ENCODE measurements at regions not wholly inside any gene's neighbourhood (a gene's known extent, or its start where the extent isn't known, plus 50 kb on each side); places are given as distances from the start of the nearest gene placed in this dataset.

DNA sequence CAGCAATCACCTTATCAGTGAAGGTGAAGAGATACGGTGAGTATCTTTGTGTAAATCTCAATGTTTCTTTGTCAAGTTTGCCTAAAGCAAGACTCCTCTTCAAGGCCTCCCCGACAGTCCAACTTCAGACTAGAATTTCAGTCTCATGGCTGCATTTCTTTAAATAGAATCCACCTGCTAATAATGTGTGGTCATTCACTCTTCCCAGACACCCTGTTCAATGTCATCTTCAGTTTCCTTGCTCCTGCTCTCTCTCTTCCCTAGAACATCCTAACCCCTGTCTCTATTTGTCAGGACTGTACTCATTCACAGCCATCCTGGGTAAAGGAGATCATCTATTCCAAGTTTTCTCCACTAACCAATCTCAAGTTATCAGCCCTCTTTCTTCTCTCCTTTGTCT, 267.3 kb downstream of the EN1 start:
- TF ChIP-seq, protein P1, sequence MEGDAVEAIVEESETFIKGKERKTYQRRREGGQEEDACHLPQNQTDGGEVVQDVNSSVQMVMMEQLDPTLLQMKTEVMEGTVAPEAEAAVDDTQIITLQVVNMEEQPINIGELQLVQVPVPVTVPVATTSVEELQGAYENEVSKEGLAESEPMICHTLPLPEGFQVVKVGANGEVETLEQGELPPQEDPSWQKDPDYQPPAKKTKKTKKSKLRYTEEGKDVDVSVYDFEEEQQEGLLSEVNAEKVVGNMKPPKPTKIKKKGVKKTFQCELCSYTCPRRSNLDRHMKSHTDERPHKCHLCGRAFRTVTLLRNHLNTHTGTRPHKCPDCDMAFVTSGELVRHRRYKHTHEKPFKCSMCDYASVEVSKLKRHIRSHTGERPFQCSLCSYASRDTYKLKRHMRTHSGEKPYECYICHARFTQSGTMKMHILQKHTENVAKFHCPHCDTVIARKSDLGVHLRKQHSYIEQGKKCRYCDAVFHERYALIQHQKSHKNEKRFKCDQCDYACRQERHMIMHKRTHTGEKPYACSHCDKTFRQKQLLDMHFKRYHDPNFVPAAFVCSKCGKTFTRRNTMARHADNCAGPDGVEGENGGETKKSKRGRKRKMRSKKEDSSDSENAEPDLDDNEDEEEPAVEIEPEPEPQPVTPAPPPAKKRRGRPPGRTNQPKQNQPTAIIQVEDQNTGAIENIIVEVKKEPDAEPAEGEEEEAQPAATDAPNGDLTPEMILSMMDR (conservative IDR thresholded peaks at IDR 0.05; ENCODE audit: low read length): no peak
- no peak for TF ChIP-seq EZH2phosphoT487 (IDR thresholded peaks at IDR 0.05; ENCODE audit: borderline replicate concordance)
